H9 (cell line): ENCODE measurements at regions not wholly inside any gene's neighbourhood (a gene's known extent, or its start where the extent isn't known, plus 50 kb on each side); places are given as distances from the start of the nearest gene placed in this dataset.

Source experiments
- DNase-seq: peaks from one replicate; pipeline ENCODE4 v3.0.0-alpha.2; 2017
- H2AFZ ChIP-seq: one replicate; pipeline ENCODE4 v1.6.1; 2013; ENCODE audit warnings: mild to moderate bottlenecking, low read length, control low read depth, moderate library complexity
- H2AK5ac ChIP-seq: 2 replicates; pipeline ENCODE4 v1.6.1; 2013; ENCODE audit warnings: low read length, control low read depth, mixed read lengths; ENCODE audit not compliant: insufficient read length
- H2BK120ac ChIP-seq: one replicate; pipeline ENCODE4 v1.6.1; 2013; ENCODE audit warnings: low read depth, mild to moderate bottlenecking, low read length, control low read depth, inconsistent platforms; ENCODE audit not compliant: poor library complexity, severe bottlenecking
- H2BK12ac ChIP-seq: 2 replicates; pipeline ENCODE4 v1.6.1; 2013; ENCODE audit warnings: low read length, control low read depth, mixed read lengths, low read depth; ENCODE audit not compliant: insufficient read length
- H2BK15ac ChIP-seq: 2 replicates; pipeline ENCODE4 v1.6.1; 2013; ENCODE audit warnings: low read depth, low read length, control low read depth
- H2BK20ac ChIP-seq: one replicate; pipeline ENCODE4 v1.6.1; 2013; ENCODE audit warnings: low read depth, mild to moderate bottlenecking, low read length, control low read depth, inconsistent platforms; ENCODE audit not compliant: poor library complexity, severe bottlenecking
- H2BK5ac ChIP-seq: 2 replicates; pipeline ENCODE4 v1.6.1; 2013; ENCODE audit warnings: low read length, control low read depth, mixed read lengths; ENCODE audit not compliant: insufficient read length
- H3K14ac ChIP-seq: 2 replicates; pipeline ENCODE4 v1.6.1; 2013; ENCODE audit warnings: low read length, control low read depth; ENCODE audit not compliant: insufficient read depth
- H3K18ac ChIP-seq: 2 replicates; pipeline ENCODE4 v1.6.1; 2013; ENCODE audit warnings: low read depth, mild to moderate bottlenecking, mixed read lengths, low read length, control low read depth; ENCODE audit not compliant: insufficient read length
- H3K23ac ChIP-seq: 2 replicates; pipeline ENCODE4 v1.6.1; 2013; ENCODE audit warnings: low read length, control low read depth, mixed read lengths, low read depth; ENCODE audit not compliant: insufficient read length
- H3K23me2 ChIP-seq: 2 replicates; pipeline ENCODE4 v1.6.1; 2013; ENCODE audit warnings: low read depth, mild to moderate bottlenecking, mixed read lengths, low read length, control low read depth; ENCODE audit not compliant: insufficient read length, poor library complexity, severe bottlenecking
- H3K27ac ChIP-seq: 2 replicates; pipeline ENCODE4 v1.5.1; 2013; ENCODE audit warnings: low read length, control low read depth, mixed read lengths, low read depth; ENCODE audit not compliant: insufficient read length
- H3K27me3 ChIP-seq: 2 replicates; pipeline ENCODE4 v1.6.1; 2013; ENCODE audit warnings: low read length, control low read depth, inconsistent platforms; ENCODE audit not compliant: insufficient read depth
- H3K4ac ChIP-seq: 2 replicates; pipeline ENCODE4 v1.6.1; 2013; ENCODE audit warnings: low read depth, mild to moderate bottlenecking, control low read depth, inconsistent platforms, low read length, moderate library complexity
- H3K4me1 ChIP-seq: 2 replicates; pipeline ENCODE4 v1.6.1; 2013; ENCODE audit warnings: low read length, control low read depth, inconsistent platforms; ENCODE audit not compliant: insufficient read depth
- H3K4me2 ChIP-seq: 2 replicates; pipeline ENCODE4 v1.6.1; 2013; ENCODE audit warnings: low read length, control low read depth, mixed read lengths; ENCODE audit not compliant: insufficient read length, insufficient read depth
- H3K56ac ChIP-seq: 2 replicates; pipeline ENCODE4 v1.6.1; 2013; ENCODE audit warnings: low read depth, mild to moderate bottlenecking, mixed read lengths, low read length, control low read depth; ENCODE audit not compliant: insufficient read length
- H3K79me1 ChIP-seq: 2 replicates; pipeline ENCODE4 v1.6.1; 2013; ENCODE audit warnings: low read depth, mild to moderate bottlenecking, moderate library complexity, low read length, control low read depth, inconsistent platforms; ENCODE audit not compliant: insufficient read depth, poor library complexity, severe bottlenecking
- H3K79me2 ChIP-seq: 2 replicates; pipeline ENCODE4 v1.6.1; 2013; ENCODE audit warnings: low read length, control low read depth, inconsistent platforms; ENCODE audit not compliant: insufficient read depth
- H3K9ac ChIP-seq: 2 replicates; pipeline ENCODE4 v1.6.1; 2013; ENCODE audit warnings: low read length, control low read depth, mixed read lengths; ENCODE audit not compliant: insufficient read length; ENCODE audit errors: extremely low read depth
- H3K9me3 ChIP-seq: one replicate; pipeline ENCODE4 v1.6.1; 2013; ENCODE audit warnings: low read depth, low read length, inconsistent platforms; ENCODE audit not compliant: control insufficient read depth
- H3T11ph ChIP-seq: one replicate; pipeline ENCODE4 v1.6.1; 2013; ENCODE audit warnings: mild to moderate bottlenecking, low read length, control low read depth, inconsistent platforms
- H4K20me1 ChIP-seq: one replicate; pipeline ENCODE4 v1.6.1; 2013; ENCODE audit not compliant: control insufficient read depth, insufficient read length, insufficient read depth
- H4K5ac ChIP-seq: 2 replicates; pipeline ENCODE4 v1.6.1; 2013; ENCODE audit warnings: low read depth, mild to moderate bottlenecking, mixed read lengths, low read length, control low read depth; ENCODE audit not compliant: insufficient read length
- H4K8ac ChIP-seq: replicated peaks from 2 replicates; pipeline ENCODE4 v1.6.1; 2013; ENCODE audit warnings: low read length, control low read depth, mixed read lengths, low read depth; ENCODE audit not compliant: insufficient read length
- H4K91ac ChIP-seq: 2 replicates; pipeline ENCODE4 v1.6.1; 2013; ENCODE audit warnings: low read depth, mild to moderate bottlenecking, moderate library complexity, mixed read lengths, low read length, control low read depth; ENCODE audit not compliant: insufficient read length
- H3K27ac Mint-ChIP-seq, 3 experiments: 2 replicates in 2 of 3; 3 replicates in 1 of 3; pipeline ENCODE4 v1.8.0; 2020 to 2021; ENCODE audit warnings: mixed read lengths in 3 of 3, mild to moderate bottlenecking in 1 of 3, moderate library complexity in 1 of 3
- H3K27me3 Mint-ChIP-seq: 2 replicates; pipeline ENCODE4 v1.8.0; 2021; ENCODE audit warnings: low read depth, mild to moderate bottlenecking, moderate library complexity, mixed read lengths
- H3K36me3 Mint-ChIP-seq, 3 experiments: 2 replicates in 2 of 3; 3 replicates in 1 of 3; pipeline ENCODE4 v1.8.0; 2020 to 2021; ENCODE audit warnings: low read depth in 3 of 3, mixed read lengths in 3 of 3; ENCODE audit not compliant: insufficient read depth in 1 of 3
- H3K4me1 Mint-ChIP-seq, 2 experiments: 2 replicates each; pipeline ENCODE4 v1.8.0; 2020; ENCODE audit warnings: mixed read lengths in 2 of 2
- H3K4me3 Mint-ChIP-seq, 2 experiments: 2 replicates in 1 of 2; 3 replicates in 1 of 2; pipeline ENCODE4 v1.8.0; 2020 to 2021; ENCODE audit warnings: mild to moderate bottlenecking in 2 of 2, mixed read lengths in 2 of 2, moderate library complexity in 1 of 2
- H3K9me3 Mint-ChIP-seq, 2 experiments: 2 replicates in 1 of 2; 3 replicates in 1 of 2; pipeline ENCODE4 v1.8.0; 2020; ENCODE audit warnings: mild to moderate bottlenecking in 2 of 2, mixed read lengths in 2 of 2, moderate library complexity in 1 of 2
- CTCF ChIP-seq: fragments of 200-600 bp; sonication (generic); conservative IDR thresholded peaks from 3 replicates; pipeline ENCODE4 v1.8.0; 2021; ENCODE audit warnings: antibody characterized with exemption, mild to moderate bottlenecking
- WGBS: extraction: QIAGEN DNeasy Blood & Tissue Kit; methylation state at CpG from one replicate; pipeline ENCODE4 v1.1.7; 2013; ENCODE audit warnings: missing lambda C conversion rate, low lambda C conversion rate, mixed read lengths; ENCODE audit not compliant: insufficient read length; ENCODE audit errors: extremely low coverage; 5-methylcytosine and 5-hydroxymethylcytosine counted together

GRCh38 chr12:83904175-83904574, 1008.4 kb downstream of the SLC6A15 start:
- H3K9ac ChIP-seq: no peak overlapping the region
- no peak overlapping the region for H2BK12ac ChIP-seq
- no peak overlapping the region for H3K18ac ChIP-seq
- H2BK20ac ChIP-seq: no peak overlapping the region
- no peak for TF ChIP-seq CTCF
- no peak overlapping the region for H2AK5ac ChIP-seq
- H2AFZ ChIP-seq: no peak overlapping the region
- H4K5ac ChIP-seq: no peak overlapping the region
- H4K8ac ChIP-seq: no peak overlapping the region
- H3K14ac ChIP-seq: no peak overlapping the region
- Mint-ChIP-seq H3K4me3 (no peak overlapping the region), H3K27me3 (peaks cover 2% of the 10 kb centered on the region; the same call in 1 of the 2 replicates), H3K27ac (no peak overlapping the region), H3K36me3 (no peaks in the 10 kb centered on the region; a peak in 1 of 7 replicates), H3K9me3 (0 out of 5 replicates have a peak, but pooled peaks cover 0 to 2% of the 10 kb centered on the region in 2 experiments), H3K4me1 (no peaks in the 10 kb centered on the region)
- H3K79me2 ChIP-seq: no peaks in the 10 kb centered on the region
- no peaks in the 10 kb centered on the region for H3K4me1 ChIP-seq
- no peaks in the 10 kb centered on the region for H3K27me3 ChIP-seq
- H3K56ac ChIP-seq: no peak overlapping the region
- no peak overlapping the region for H3K4ac ChIP-seq
- H3K4me2 ChIP-seq: no peak overlapping the region
- no peak overlapping the region for H2BK120ac ChIP-seq
- H2BK15ac ChIP-seq: no peak overlapping the region
- no peaks in the 10 kb centered on the region for H3K9me3 ChIP-seq
- no peak overlapping the region for H3K23ac ChIP-seq
- H4K91ac ChIP-seq: no peak overlapping the region
- no peak overlapping the region for H3T11ph ChIP-seq
- no peak for DNase-seq
- H4K20me1 ChIP-seq: no peaks in the 10 kb centered on the region
- WGBS: no CpG with 5 or more reads among the region's 6 CpGs
- H2BK5ac ChIP-seq: no peak overlapping the region
- H3K23me2 ChIP-seq: no peaks in the 10 kb centered on the region
- H3K79me1 ChIP-seq: no peaks in the 10 kb centered on the region
- no peak overlapping the region for H3K27ac ChIP-seq
